ENCODE measurements at regions not wholly inside any gene's neighbourhood (a gene's known extent, or its start where the extent isn't known, plus 50 kb on each side); places are given as distances from the start of the nearest gene placed in this dataset.

DNA sequence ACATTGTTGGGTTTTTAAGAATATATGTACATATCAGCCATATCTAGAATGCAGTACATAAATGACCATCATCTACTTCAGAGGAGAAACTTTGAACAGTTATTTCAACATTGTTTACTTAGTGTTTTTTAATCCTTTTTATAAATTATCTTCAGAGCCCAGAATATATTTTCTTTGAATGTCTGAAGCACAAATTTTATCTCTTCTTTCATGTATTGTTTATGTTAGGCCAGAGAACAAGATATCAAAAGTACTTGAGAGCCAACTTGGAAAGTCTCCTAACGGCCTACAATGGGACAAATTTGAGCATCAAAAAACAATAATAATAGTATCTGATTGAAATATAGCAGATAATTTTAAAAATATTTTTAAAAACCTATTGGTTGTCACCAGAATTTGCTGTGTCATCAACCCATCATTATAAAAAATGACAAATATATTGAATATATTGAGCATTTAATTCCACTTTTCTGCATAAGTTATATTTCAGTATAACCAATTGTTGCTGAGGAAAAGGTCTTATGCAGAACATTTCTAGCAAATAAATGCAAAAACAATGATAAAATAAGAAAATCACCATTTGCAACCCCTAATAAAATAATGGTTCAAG, 67.5 kb upstream of the CCNG1 start:
- H3K27ac ChIP-seq (ENCODE audit: low read length): no peak overlapping the region
- TF ChIP-seq TCF7L2 (IDR thresholded peaks at IDR 0.05; ENCODE audit: low read depth, low read length) (no peak), POLR2AphosphoS5 (IDR thresholded peaks at IDR 0.05; ENCODE audit: low read depth, low read length) (no peak)
- TF ChIP-seq, protein P1, sequence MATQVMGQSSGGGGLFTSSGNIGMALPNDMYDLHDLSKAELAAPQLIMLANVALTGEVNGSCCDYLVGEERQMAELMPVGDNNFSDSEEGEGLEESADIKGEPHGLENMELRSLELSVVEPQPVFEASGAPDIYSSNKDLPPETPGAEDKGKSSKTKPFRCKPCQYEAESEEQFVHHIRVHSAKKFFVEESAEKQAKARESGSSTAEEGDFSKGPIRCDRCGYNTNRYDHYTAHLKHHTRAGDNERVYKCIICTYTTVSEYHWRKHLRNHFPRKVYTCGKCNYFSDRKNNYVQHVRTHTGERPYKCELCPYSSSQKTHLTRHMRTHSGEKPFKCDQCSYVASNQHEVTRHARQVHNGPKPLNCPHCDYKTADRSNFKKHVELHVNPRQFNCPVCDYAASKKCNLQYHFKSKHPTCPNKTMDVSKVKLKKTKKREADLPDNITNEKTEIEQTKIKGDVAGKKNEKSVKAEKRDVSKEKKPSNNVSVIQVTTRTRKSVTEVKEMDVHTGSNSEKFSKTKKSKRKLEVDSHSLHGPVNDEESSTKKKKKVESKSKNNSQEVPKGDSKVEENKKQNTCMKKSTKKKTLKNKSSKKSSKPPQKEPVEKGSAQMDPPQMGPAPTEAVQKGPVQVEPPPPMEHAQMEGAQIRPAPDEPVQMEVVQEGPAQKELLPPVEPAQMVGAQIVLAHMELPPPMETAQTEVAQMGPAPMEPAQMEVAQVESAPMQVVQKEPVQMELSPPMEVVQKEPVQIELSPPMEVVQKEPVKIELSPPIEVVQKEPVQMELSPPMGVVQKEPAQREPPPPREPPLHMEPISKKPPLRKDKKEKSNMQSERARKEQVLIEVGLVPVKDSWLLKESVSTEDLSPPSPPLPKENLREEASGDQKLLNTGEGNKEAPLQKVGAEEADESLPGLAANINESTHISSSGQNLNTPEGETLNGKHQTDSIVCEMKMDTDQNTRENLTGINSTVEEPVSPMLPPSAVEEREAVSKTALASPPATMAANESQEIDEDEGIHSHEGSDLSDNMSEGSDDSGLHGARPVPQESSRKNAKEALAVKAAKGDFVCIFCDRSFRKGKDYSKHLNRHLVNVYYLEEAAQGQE (IDR thresholded peaks at IDR 0.05; ENCODE audit: insufficient read depth in 1 of 2, low read depth in 2 of 2, low read length in 1 of 2): no peak
- TF ChIP-seq, protein P2, sequence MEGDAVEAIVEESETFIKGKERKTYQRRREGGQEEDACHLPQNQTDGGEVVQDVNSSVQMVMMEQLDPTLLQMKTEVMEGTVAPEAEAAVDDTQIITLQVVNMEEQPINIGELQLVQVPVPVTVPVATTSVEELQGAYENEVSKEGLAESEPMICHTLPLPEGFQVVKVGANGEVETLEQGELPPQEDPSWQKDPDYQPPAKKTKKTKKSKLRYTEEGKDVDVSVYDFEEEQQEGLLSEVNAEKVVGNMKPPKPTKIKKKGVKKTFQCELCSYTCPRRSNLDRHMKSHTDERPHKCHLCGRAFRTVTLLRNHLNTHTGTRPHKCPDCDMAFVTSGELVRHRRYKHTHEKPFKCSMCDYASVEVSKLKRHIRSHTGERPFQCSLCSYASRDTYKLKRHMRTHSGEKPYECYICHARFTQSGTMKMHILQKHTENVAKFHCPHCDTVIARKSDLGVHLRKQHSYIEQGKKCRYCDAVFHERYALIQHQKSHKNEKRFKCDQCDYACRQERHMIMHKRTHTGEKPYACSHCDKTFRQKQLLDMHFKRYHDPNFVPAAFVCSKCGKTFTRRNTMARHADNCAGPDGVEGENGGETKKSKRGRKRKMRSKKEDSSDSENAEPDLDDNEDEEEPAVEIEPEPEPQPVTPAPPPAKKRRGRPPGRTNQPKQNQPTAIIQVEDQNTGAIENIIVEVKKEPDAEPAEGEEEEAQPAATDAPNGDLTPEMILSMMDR (IDR thresholded peaks at IDR 0.05): no peak
- H3K27me3 ChIP-seq (ENCODE audit: control insufficient read depth, insufficient read depth, low read length): no peaks in the 10 kb centered on the region
- intact Hi-C loops (cut with micrococcal nuclease; ENCODE audit: unreplicated experiment) (no loop called here), in situ Hi-C loops (cut with HindIII; ENCODE audit: low pct_unique_long_range_greater_than_20kb, low sequenced_read_pairs) (no loop called here)
- no peak overlapping the region for H3K4me3 ChIP-seq (ENCODE audit: low read depth in 2 of 2, low read length in 2 of 2)
- no TSS peak for BruUV-seq (replicated peaks)
- ATAC-seq (no peak), DNase-seq (ENCODE audit: low read depth, low spot score) (no peak)
- CTCF ChIA-PET: no interaction called here
- H3K36me3 ChIP-seq (ENCODE audit: control insufficient read depth, insufficient read depth, low read length): no peaks in the 10 kb centered on the region
- POLR2A ChIA-PET: no interaction called here
- no peaks in the 10 kb centered on the region for H3K9me3 ChIP-seq (ENCODE audit: control insufficient read depth, insufficient read depth, low read depth, low read length)
- no peaks in the 10 kb centered on the region for H3K4me1 ChIP-seq (ENCODE audit: control insufficient read depth, insufficient read depth, low read length)

DNA sequence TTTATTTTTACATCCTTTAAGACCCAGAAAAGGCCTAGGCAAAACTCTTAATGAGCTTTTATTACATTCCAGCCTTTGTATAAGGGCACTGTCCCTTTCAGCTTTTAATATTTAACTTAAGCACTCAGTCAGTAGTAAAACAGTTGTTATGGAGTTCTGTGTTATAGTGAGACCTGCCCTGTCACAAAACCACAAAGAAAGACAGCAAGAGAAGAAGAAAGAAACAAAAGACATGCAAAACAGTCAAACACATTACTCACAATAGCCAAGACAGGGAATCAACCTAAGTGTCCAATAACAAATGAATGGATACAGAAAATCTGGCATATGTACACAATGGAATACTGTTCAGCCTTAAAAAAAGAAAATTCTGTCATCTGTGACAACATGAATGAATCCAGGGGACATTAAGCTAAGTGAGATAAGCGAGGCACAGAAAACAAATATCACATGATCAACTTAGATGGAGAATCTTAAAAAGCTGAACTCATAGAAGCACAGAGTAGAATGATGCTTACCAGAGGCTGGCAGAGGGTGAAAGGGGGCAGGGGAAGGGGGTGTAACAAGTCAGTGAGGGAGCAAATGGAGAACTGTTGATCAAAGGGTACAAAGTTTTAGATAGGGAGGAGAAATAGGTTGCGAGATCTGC, 63.8 kb upstream of the CCNG1 start:
- Histone ChIP-seq H3K4me1 (ENCODE audit: control insufficient read depth, insufficient read depth, low read length) (no peaks in the 10 kb centered on the region; the same call in 1 of the 2 replicates), H3K27me3 (ENCODE audit: control insufficient read depth, insufficient read depth, low read length) (no peaks in the 10 kb centered on the region), H3K4me3 (ENCODE audit: low read depth in 2 of 2, low read length in 2 of 2) (no peak overlapping the region), H3K9me3 (ENCODE audit: control insufficient read depth, insufficient read depth, low read depth, low read length) (no peaks in the 10 kb centered on the region), H3K36me3 (ENCODE audit: control insufficient read depth, insufficient read depth, low read length) (no peaks in the 10 kb centered on the region), H3K27ac (ENCODE audit: low read length) (no peak overlapping the region)
- DNase-seq (ENCODE audit: low read depth, low spot score) (no peak), ATAC-seq (no peak)
- POLR2A ChIA-PET: no interaction called here
- intact Hi-C loops (cut with micrococcal nuclease; ENCODE audit: unreplicated experiment) (no loop called here), in situ Hi-C loops (cut with HindIII; ENCODE audit: low pct_unique_long_range_greater_than_20kb, low sequenced_read_pairs) (no loop called here)
- BruUV-seq (replicated peaks): no TSS peak
- CTCF ChIA-PET: no interaction called here
- TF ChIP-seq TCF7L2 (IDR thresholded peaks at IDR 0.05; ENCODE audit: low read depth, low read length): no peak
- TF ChIP-seq SIN3A (IDR thresholded peaks at IDR 0.05; ENCODE audit: borderline replicate concordance, insufficient read depth, low read depth, low read length): no peak
- TF ChIP-seq POLR2AphosphoS5 (IDR thresholded peaks at IDR 0.05; ENCODE audit: low read depth, low read length): no peak
- TF ChIP-seq, protein P2 (IDR thresholded peaks at IDR 0.05): no peak
- TF ChIP-seq, protein P1 (IDR thresholded peaks at IDR 0.05; ENCODE audit: insufficient read depth in 1 of 2, low read depth in 2 of 2, low read length in 1 of 2): no peak

Measured in Panc1 (cell line).